Sigmoid colon (tissue), 6 donors: ENCODE measurements at regions not wholly inside any gene's neighbourhood (a gene's known extent, or its start where the extent isn't known, plus 50 kb on each side); places are given as distances from the start of the nearest gene placed in this dataset.

Experiments
- DNase-seq: peaks from one replicate; pipeline ENCODE4 v3.0.0-alpha.2; 2019
- H3K27ac ChIP-seq, 4 donors: fragments of 200-600 bp; sonication (generic); one replicate each; pipeline ENCODE4 v1.5.1; 2016 to 2019; ENCODE audit warnings: mild to moderate bottlenecking in 1 of 4
- H3K27me3 ChIP-seq, 3 donors: fragments of 200-600 bp; sonication (generic); one replicate each; pipeline ENCODE4 v1.5.1; 2019; ENCODE audit warnings: mild to moderate bottlenecking in 1 of 3
- H3K36me3 ChIP-seq, 4 donors: fragments of 200-600 bp; sonication (generic); one replicate each; pipeline ENCODE4 v1.5.1; 2016 to 2019
- H3K4me1 ChIP-seq, 4 donors: fragments of 200-600 bp; sonication (generic); one replicate each; pipeline ENCODE4 v1.5.1; 2017 to 2019
- H3K4me3 ChIP-seq, 4 donors: fragments of 200-600 bp; sonication (generic); one replicate each; pipeline ENCODE4 v1.5.1; 2017 to 2019; ENCODE audit warnings: mild to moderate bottlenecking in 2 of 4, moderate library complexity in 1 of 4
- H3K9me3 ChIP-seq, 4 donors: fragments of 200-600 bp in 3 of 4; sonication (generic) in 3 of 4; one replicate each; pipeline versions ENCODE4 v1.5.1 to v1.6.1; 2013 to 2019
- CTCF ChIP-seq, 4 experiments: fragments of 450-650 bp in 3 of 4; fragments of 200-600 bp in 1 of 4; IDR thresholded peaks; one replicate each; pipeline ENCODE4 v1.5.1; 2016 to 2019; ENCODE audit warnings: antibody characterized with exemption in 4 of 4, mild to moderate bottlenecking in 3 of 4, moderate library complexity in 2 of 4
- EP300 ChIP-seq, 4 donors: sonication (generic); formaldehyde crosslinking; IDR thresholded peaks; one replicate each; pipeline ENCODE4 v1.6.1; 2017; ENCODE audit warnings: antibody characterized with exemption in 4 of 4
- POLR2A ChIP-seq, 2 donors: fragments of 450-650 bp; IDR thresholded peaks; one replicate each; pipeline ENCODE4 v1.6.1; 2016; ENCODE audit warnings: antibody characterized with exemption in 2 of 2, mild to moderate bottlenecking in 2 of 2, moderate library complexity in 2 of 2
- POLR2AphosphoS5 ChIP-seq, 4 donors: sonication (generic); formaldehyde crosslinking; IDR thresholded peaks; one replicate each; pipeline ENCODE4 v1.6.1; 2017; ENCODE audit warnings: antibody characterized with exemption in 4 of 4
- WGBS, 2 donors: extraction: QIAGEN DNeasy Blood & Tissue Kit; methylation state at CpG; one replicate each; pipeline ENCODE4 v1.1.7; 2013; 5-methylcytosine and 5-hydroxymethylcytosine counted together
- intact Hi-C: fragments of 100-400 bp; cut with DNase I; formaldehyde crosslinking; loops from one replicate; pipeline ENCODE4 v1.15.1; 2023
- donor health status: healthy with polysubstance abuse.
- donor health status: healthy.

GRCh38 chr12:116646901-116647300, 87.7 kb downstream of the MAP1LC3B2 start:
- H3K4me1 ChIP-seq = no peaks in the 10 kb centered on the region
- no peak overlapping the region for H3K4me3 ChIP-seq
- no peak overlapping the region for H3K27ac ChIP-seq
- no peak for DNase-seq
- no peaks in the 10 kb centered on the region for H3K9me3 ChIP-seq
- intact Hi-C loops = no loop called here
- no peaks in the 10 kb centered on the region for H3K27me3 ChIP-seq
- TF ChIP-seq EP300 (IDR thresholded peaks at IDR 0.05) (no peak), POLR2AphosphoS5 (IDR thresholded peaks at IDR 0.05) (no peak), POLR2A (IDR thresholded peaks at IDR 0.05) (no peak), CTCF (IDR thresholded peaks at IDR 0.05) (no peak)
- no peaks in the 10 kb centered on the region for H3K36me3 ChIP-seq

- WGBS, 2 donors = 80 to 93% methylated on average over 3 of the region's 3 CpGs
- TF ChIP-seq POLR2AphosphoS5 (IDR thresholded peaks at IDR 0.05) (no peak), CTCF (IDR thresholded peaks at IDR 0.05) (no peak)
Measured at GRCh38 chr12:116644806-116645205, 85.6 kb downstream of the MAP1LC3B2 start.

GRCh38 chr12:116642683-116643082, 83.5 kb downstream of the MAP1LC3B2 start:
- intact Hi-C loops = no loop called here
- WGBS, 2 donors = 16 to 57% methylated on average over 2 of the region's 2 CpGs
- no peak overlapping the region for H3K27ac ChIP-seq

More at GRCh38 chr12:116644806-116645205, 85.6 kb downstream of the MAP1LC3B2 start:
- Histone ChIP-seq H3K4me3 (no peak overlapping the region), H3K4me1 (no peaks in the 10 kb centered on the region), H3K27me3 (no peaks in the 10 kb centered on the region), H3K27ac (no peak overlapping the region), H3K9me3 (no peaks in the 10 kb centered on the region), H3K36me3 (no peaks in the 10 kb centered on the region)
- no peak for DNase-seq
- intact Hi-C loops = no loop called here

GRCh38 chr12:116642106-116642505, 82.9 kb downstream of the MAP1LC3B2 start:
- DNase-seq = no peak
- H3K36me3 ChIP-seq = no peaks in the 10 kb centered on the region
- H3K27ac ChIP-seq = no peak overlapping the region
- H3K4me3 ChIP-seq = no peak overlapping the region
- H3K4me1 ChIP-seq = no peaks in the 10 kb centered on the region
- TF ChIP-seq CTCF (IDR thresholded peaks at IDR 0.05) = no peak
- TF ChIP-seq POLR2AphosphoS5 (IDR thresholded peaks at IDR 0.05) = no peak
- no peak for TF ChIP-seq EP300 (IDR thresholded peaks at IDR 0.05)
- TF ChIP-seq POLR2A (IDR thresholded peaks at IDR 0.05) = no peak
- intact Hi-C loops = no loop called here
- H3K27me3 ChIP-seq = no peaks in the 10 kb centered on the region
- 81 to 85% methylated on average over 4 of the region's 4 CpGs for WGBS, 2 donors
- no peaks in the 10 kb centered on the region for H3K9me3 ChIP-seq

More at GRCh38 chr12:116642683-116643082, 83.5 kb downstream of the MAP1LC3B2 start:
- TF ChIP-seq POLR2A (IDR thresholded peaks at IDR 0.05) (no peak), CTCF (IDR thresholded peaks at IDR 0.05) (no peak), EP300 (IDR thresholded peaks at IDR 0.05) (no peak), POLR2AphosphoS5 (IDR thresholded peaks at IDR 0.05) (no peak)
- no peaks in the 10 kb centered on the region for H3K9me3 ChIP-seq
- no peaks in the 10 kb centered on the region for H3K36me3 ChIP-seq
- H3K4me1 ChIP-seq = no peaks in the 10 kb centered on the region
- DNase-seq = no peak
- no peaks in the 10 kb centered on the region for H3K27me3 ChIP-seq
- H3K4me3 ChIP-seq = no peak overlapping the region

GRCh38 chr12:116640281-116640680, 81.1 kb downstream of the MAP1LC3B2 start:
- Histone ChIP-seq H3K9me3 (no peaks in the 10 kb centered on the region), H3K27me3 (no peaks in the 10 kb centered on the region), H3K4me3 (no peak overlapping the region), H3K27ac (no peak overlapping the region), H3K36me3 (no peaks in the 10 kb centered on the region), H3K4me1 (no peaks in the 10 kb centered on the region)
- intact Hi-C loops = no loop called here
- 73 to 78% methylated on average over 1 of the region's 1 CpG for WGBS, 2 donors
- TF ChIP-seq EP300 (IDR thresholded peaks at IDR 0.05) (no peak), CTCF (IDR thresholded peaks at IDR 0.05) (no peak), POLR2AphosphoS5 (IDR thresholded peaks at IDR 0.05) (no peak), POLR2A (IDR thresholded peaks at IDR 0.05) (no peak)
- DNase-seq = no peak
